ENCODE measurements at regions not wholly inside any gene's neighbourhood (a gene's known extent, or its start where the extent isn't known, plus 50 kb on each side); places are given as distances from the start of the nearest gene placed in this dataset.

DNA sequence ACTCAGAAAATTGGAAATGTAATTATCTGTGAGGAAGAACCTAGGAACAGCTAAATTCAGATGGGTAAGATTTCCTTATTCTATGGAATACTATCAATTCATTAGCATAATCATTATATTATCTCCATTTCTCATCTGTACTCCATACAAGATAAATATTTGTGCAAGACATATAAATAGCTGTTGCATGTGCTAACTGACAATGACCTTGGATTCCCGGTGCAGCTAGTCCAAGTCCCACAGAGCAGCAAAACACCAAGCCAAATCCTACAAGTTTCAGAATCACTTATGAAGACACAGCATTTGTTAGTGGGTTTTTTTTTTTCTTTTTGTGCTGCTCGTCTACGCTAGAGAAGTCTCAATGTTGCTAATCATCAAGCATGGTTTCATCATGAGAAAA is 64.8 kb downstream of the NUDT12 start:
- TF ChIP-seq SP1 (IDR thresholded peaks at IDR 0.05) (no peak), ELF4 (IDR thresholded peaks at IDR 0.05) (no peak), BHLHE40 (IDR thresholded peaks at IDR 0.05; ENCODE audit: borderline replicate concordance) (no peak), FOXM1 (IDR thresholded peaks at IDR 0.05; ENCODE audit: borderline replicate concordance) (no peak), SUZ12 (IDR thresholded peaks at IDR 0.05) (no peak), ZNF384 (IDR thresholded peaks at IDR 0.05) (no peak), FOXA1 (IDR thresholded peaks at IDR 0.05) (no peak), TARDBP (IDR thresholded peaks at IDR 0.05) (no peak), L3MBTL2 (conservative IDR thresholded peaks at IDR 0.05) (no peak), NFRKB (IDR thresholded peaks at IDR 0.05) (no peak), LEF1 (IDR thresholded peaks at IDR 0.05; ENCODE audit: borderline replicate concordance) (no peak), FOXK2 (IDR thresholded peaks at IDR 0.05) (no peak)
- TF ChIP-seq, protein P1, sequence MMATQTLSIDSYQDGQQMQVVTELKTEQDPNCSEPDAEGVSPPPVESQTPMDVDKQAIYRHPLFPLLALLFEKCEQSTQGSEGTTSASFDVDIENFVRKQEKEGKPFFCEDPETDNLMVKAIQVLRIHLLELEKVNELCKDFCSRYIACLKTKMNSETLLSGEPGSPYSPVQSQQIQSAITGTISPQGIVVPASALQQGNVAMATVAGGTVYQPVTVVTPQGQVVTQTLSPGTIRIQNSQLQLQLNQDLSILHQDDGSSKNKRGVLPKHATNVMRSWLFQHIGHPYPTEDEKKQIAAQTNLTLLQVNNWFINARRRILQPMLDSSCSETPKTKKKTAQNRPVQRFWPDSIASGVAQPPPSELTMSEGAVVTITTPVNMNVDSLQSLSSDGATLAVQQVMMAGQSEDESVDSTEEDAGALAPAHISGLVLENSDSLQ (IDR thresholded peaks at IDR 0.05), result no peak
